HUDEP-2 (cell line): ENCODE measurements at regions not wholly inside any gene's neighbourhood (a gene's known extent, or its start where the extent isn't known, plus 50 kb on each side); places are given as distances from the start of the nearest gene placed in this dataset.

Experiments used
- DNase-seq, 76 experiments: peaks; one replicate each; lab custom pipeline; 2025; ENCODE audit not compliant: unreplicated experiment in 76 of 76; lab: John Stamatoyannopoulos, UW

DNA sequence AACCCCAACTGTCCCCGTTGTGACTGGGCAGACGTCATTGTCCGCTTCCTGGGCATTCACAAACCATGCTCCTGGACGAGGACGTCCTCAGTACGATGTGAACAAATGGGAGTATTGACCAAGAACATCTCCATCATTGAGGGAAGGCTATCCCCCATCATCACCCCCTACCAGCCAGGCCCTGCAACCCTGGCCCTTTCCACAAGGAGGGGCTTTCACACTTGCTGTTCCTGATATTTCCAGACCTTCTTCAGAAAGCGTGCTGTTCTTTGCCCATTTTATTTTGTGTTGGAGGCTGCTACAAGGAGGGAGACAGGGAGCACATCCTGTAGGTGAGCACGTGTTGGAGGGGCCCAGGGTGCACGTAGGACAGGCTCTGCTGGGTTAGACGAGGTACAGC is 277.0 kb upstream of the LRRC3B start:
- DNase-seq: no peak

DNA sequence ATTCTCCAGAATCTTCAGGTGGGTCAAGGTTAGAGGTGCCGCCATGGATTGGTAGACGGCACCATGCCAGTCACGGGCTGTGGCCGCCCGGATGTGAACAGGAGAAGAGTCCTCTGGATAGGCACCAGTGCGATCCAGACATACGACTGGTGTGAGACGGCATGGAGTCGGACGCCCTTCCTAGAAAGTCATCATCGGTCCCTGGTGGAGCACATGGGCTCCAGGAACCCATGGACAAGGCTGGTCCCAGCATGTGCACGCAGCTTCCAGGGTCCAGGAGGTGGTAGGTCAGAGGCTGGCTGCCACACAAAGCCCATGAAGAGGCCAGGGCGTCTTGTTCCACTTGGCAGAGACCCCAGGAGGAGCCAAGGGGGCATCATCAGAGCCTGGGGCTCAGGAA is 276.1 kb upstream of the LRRC3B start:
- no peak for DNase-seq

DNA sequence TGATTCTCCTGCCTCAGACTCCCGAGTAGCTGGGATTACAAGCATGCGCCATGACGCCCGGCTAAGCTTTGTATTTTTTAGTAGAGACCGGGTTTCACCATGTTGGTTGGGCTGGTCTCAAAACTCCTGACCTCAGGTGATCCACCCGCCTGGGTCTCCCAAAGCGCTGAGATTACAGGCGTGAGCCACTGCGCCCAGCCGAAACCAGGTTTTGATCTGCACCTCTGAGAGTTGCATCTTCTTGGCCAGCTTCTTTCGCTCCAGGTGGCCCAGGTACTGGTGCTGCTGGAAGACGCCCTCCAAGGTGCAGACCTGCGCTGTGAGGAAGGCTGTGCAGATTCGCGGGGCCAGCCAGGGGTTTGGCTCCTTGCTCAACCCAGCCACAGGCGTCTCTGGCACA is 275.4 kb upstream of the LRRC3B start:
- DNase-seq: no peak

DNA sequence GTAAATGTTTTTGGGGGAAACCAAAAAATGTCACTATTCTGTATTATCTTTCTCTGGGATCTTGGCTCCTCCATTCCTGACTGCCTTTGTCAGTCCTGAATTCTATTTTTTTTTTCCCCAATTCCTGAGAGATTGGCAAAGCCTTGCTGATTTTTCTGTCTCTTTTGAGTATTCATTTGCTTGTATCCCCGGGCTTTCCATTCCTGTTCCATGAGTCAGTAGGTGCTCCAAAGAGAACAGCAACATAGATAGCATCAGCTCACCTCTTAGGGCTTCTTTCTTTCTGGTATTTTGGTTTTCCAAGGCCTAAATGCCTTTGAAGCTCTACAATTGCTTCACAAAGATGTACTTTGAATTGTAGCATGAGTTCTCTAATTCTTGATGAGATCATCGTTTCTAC is 271.7 kb upstream of the LRRC3B start:
- no peak for DNase-seq

DNA sequence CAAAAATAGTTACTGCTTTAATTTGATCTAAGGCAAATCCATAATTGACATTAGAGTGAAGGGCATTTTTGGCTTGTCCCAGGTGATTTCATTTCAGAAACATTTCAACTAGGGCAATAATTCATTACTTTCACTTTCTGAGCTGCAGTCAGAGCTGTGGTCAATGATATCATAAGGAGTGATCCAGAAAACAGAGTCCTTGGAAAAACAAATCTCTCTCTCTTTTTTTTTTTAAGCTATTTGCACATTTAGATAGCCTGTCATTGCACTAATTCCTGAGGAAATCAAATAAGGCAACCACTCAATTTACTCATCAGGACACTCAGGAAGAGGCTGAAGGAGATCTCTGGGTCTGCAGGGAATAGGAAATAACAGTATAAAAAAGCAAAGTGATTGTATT is 269.5 kb upstream of the LRRC3B start:
- DNase-seq: no peak

DNA sequence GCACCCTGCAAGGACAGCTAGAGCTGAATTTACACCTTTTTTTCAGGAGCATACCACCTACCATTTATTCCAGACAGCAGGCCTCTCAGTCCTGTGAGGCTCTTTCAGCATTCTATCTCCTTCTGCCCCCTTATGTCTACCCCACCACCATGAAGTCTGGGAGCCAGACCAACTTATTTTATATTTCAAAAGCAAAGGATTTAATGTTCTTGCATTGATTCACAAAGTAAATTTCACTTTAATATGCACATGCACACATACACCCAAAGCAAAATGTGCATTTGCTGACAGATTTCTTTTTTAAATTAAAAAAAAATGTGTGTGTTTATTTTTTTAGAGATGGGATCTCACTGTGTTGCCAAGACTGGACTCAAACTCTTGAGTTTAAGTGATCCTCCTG is 264.2 kb upstream of the LRRC3B start:
- no peak for DNase-seq

DNA sequence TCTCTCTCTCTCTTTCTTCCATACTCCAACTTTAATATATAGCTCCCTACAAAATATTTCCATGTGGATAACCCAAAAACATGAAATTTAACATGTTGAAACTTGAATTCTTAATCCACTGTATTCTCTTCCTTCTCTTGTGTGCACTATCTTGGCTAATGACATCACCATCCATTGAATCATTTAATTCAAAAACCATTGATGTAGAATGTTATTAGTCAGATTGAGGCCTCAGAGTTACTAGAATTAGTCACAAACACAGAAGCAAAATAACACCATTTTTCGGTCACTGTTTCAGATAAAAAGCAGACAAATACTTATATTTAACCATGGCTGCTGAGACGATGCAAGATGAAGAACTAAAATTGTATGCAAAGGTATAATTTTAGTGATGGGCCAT is 256.9 kb upstream of the LRRC3B start:
- DNase-seq: no peak

DNA sequence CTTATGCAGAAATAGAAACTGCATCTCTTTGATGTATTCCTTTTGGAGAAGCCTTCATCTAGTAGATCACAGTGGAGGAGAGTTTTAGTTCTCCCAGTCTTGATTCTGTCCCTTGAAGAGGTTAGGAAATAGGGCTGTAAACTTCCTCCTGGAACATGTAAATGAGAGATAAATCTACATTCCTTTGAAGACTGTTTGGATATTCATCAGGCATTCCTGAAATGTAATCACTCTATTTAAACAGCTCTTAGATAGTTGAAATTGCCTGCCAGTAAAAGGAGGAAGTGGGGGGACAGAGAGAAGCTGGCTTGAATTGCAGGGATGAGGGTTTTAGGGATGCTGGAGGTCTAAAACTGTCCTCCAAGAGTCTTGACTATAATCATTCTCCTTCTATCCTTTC is 254.3 kb upstream of the LRRC3B start:
- DNase-seq: no peak

DNA sequence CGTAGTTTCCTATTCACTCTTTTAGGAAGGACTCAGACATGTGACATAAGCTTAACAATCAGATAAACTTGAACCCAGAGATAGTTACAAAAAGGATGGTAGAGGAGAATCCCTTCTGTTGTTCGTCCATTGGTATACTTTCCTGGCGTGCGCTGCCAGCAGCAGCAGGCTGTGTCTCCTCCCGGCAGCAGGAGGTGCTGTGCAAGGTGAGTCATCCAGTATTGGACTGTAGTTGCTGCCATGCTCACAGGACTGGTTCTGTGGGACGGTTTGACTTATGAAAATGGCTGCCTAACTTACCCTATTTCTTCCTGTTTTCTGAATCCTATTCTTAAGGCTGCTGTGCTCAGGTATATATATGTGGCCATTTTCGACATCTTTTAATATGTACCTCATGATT is 253.4 kb upstream of the LRRC3B start:
- DNase-seq: no peak

DNA sequence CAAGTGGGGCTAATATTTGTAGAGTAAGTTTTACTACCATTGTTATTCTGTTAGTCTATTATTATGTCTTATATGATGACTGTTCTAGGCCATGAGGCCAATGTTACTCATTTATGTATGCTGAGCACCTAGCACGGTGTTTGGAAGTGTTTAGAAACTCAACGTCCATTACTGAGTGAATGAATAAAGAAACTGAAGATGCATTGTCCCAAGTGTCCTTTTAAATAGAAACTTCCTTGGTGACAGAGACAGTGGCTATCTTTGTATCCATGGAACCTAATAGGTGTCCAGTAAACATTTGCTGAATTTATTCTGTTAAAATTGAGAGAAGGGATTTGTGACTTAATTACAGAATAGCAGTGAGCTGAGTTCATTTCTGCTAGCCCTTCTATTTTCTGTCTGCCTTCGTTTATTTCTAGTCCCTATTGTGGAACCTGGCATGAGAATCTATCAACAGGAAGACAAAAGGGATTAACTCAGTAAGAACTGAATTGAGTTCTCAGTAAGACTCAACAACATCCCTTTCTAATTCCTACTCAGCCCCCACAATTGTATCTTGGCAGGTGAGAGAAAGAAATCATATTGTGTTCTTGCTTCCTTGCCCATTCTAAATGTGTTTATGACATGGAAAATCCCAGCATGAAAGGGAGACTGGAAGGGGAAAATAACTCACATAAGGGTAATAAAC is 246.6 kb upstream of the LRRC3B start:
- DNase-seq: no peak

DNA sequence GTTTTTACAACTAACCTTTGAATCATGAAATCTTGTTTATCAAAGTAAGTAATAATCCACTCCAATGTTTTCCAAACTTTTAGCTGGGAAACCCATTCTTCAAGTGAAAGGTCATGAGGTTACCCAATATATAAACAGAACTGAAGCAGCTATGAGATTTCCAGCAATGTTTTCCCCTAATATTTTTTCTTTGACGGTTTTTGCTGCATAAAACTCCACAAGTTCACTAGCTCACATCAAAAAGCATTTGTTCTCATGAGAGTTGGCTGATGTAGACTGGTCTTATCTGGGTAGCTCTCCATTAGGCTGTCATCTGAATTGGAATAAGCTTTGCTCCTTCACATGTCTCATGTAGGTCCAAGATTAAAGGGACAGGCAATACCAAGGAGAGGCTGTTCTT is 241.2 kb upstream of the LRRC3B start:
- no peak for DNase-seq

DNA sequence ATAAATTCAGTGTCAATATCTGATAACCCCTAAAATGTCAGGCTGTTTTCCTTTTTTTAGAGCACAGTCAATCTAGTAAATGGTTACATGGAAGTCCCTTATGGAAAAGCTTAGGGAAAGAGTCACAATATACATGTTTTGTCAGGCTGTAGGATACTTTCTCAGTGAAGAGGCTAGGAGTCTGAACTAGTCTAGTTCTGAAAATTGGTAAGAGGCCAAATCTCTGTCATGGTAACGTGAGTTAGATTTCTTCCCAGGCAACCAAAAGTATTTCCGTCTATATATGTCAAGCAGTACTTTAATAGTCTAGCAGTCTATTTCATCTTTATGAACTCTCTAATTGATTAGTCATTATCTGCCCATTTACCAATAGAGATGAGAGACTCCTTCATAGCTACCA is 215.9 kb upstream of the LRRC3B start:
- DNase-seq: no peak

DNA sequence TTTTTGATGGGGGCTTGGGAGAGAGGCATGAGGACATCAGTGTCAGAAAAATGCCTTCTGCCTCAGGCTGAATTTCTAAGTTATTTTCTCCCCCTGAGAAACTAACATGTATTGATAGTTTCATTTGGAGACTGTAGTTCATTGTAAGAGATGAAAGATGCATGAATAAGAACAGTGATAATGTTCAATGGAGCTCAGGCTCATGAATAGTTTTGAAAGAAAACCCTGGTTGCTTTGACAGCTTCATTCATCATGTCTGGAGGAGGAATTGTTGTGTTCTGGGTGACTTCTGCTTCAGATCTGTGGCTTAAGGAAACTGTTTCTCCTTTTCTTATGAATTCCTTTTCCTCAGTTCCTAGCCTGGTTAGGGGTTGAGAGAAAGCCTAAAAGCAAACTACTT is 204.0 kb upstream of the LRRC3B start:
- DNase-seq: no peak

DNA sequence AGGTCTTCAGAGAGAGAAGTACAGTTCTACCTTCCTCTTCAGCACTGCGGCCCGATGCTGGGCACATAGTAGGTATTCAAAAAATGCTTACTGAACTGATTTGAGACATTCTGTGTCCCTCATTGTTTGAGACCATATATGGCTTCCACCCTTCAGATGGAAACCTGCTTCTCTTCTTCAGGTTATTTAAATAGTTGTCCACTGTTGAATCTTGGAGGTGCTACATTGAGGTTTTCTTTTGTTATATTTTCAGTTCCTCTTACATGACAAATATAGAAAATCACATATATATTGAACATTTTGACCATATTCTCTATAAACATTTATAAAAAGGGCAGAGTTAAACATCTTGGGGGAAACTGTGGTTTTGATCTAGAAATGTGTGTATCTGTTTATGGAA is 200.2 kb upstream of the LRRC3B start:
- no peak for DNase-seq

DNA sequence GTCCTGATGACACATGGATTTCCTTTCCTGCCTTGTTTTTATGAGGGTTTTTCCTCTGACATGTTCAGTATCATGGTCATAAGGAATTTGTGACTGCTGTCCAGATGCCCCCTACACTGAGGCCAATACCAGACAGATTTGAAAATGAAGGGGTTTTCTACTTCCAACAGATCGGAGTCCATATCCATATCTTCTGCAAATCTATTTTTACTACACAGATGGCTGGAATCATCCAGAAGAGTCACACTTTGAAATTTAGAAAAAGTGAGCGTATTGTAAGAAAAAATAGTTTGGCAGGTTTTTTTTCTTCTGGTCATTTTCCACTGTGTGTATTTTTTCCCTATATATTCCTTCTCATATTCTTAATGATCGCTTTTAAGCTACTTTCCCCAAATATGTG is 197.5 kb upstream of the LRRC3B start:
- DNase-seq: no peak

DNA sequence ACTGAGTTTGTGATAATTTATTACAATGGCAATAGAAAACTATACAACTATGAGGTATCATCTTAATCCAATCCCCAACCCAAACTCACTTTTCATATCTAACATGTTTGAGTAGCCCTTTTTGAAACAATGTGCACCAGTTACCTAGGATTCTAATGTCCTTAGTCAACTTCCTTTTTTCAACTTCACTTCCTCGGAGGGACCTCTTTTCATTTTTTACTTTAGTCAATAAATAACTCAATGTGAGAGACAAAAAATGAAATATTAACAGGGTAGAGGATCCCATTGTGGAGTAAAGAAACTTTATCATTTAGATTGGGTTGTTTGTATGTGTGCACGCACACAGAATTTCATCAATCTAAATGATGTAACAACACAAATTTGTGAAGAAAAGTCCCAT is 193.6 kb upstream of the LRRC3B start:
- no peak for DNase-seq

DNA sequence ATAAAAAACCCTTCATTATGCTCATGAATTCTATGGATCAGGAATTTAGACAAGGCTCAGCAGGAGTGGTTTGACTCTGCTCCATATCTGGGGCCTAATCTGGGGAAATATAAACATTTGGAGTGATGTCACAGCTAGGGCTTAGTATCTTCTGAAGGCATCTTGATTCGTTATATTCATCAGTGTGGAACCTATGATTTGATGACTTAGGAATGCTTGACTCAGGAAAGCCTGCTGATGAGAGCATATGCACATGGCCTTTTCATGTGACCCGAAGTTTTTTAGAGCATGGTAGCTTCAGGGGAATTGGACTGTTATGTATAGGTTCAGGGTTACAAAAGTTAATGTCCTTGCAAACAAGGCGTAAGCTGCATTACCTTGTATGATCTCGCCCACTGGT is 184.9 kb upstream of the LRRC3B start:
- no peak for DNase-seq

DNA sequence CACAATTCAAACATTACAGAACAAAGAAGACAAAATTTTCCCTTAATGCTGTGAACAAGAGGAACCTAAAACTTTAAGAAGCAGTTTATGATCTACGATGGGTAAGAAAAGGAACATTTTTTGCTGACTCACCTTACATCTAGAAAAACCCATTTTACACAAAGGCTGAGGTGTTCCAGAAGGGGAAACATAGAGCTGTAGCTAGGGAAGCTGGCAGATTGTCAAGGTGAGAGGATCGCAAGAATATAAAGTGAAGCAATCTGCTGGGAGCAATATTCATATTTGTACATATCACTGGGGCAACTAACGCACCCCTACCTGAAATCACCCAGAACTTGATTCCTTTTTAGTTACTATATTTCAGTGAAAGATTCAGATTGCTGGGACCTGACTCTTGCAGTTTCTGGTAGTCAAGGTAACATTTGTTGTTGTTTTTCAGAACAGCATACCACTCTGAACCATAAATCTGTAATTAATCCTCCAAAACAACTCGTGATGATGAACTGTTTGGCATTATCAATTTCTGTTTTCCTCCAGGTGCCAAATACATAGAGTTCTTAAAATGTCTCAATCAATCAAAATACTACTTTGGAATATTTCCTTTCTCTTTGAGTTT is 184.1 kb upstream of the LRRC3B start:
- DNase-seq: no peak

DNA sequence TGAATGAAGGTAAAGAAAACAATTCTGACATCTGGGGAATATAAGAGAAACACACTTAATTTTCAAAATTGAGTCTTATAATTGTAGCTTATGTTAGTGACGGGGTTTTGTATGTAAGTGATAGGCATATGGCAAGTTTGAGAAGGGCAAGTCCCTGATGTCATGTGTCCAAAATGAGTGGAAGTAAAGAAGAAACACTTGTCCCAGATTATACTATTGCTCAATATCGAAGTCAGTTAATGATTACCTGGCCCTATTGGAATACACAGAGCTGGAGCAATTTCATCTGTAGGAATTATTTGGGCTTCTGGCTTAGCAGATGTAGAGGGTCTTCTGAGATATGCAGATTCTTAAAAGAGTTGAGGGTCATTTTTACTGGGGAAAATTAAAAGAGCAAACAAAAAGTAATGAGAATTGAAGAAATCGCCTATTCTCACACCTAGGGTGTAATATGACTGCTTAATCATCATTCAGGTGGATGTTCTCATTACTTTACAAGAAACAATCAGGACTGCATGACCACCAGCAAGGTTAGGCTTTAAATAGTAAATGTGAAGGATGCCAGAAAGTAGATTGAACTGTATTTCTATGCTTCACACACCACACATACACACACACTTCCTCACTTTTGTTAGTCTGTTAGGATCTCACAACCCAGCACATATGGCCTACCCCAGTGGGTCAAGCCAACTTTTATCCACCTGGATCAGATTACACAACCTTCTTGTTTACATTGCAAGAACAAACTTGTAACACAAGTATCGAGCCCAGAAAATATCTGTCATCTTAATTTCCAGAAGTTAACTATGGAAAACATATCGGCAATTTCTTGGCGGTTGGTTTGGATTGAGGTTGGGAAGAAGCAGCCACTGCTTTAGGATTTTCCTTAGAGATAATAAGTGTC is 183.3 kb upstream of the LRRC3B start:
- DNase-seq: no peak

DNA sequence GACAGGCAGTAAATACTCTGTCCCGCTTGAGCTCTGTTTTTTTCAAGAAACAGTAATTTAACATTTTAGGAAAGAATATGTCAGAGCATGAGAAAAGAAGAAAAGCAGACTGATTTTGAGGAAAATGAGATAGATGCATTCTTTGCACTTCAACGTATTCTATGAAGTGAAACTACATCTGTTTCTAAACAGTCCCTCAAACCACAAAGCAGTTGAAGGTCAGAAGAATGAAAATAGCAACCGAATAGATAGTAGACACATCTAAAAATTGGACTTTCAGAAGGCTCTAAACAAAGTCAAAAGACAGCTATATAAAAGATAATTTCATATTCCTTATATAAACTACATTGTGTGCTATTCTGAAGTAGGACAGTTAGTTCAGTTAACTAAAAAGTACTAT is 172.6 kb upstream of the LRRC3B start:
- no peak for DNase-seq

DNA sequence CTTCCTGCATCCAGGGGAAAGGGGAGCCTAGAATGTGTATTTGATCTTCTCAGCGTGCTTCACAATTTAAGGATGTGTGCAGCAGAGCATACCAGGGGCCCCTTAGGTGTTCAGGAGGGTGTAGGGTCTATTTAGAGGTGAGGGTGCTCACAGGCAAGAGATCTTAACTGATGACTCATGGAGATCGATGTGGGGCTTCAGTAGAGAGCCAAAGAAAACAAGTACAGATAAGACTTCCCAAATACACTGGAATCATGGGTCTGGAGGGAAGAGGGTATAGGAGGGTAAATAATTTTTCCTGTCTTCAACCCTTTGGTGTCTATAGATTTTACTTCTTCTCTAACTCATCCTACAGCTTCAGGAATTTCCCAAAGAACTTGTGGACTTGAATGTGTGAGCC is 170.2 kb upstream of the LRRC3B start:
- DNase-seq: no peak

DNA sequence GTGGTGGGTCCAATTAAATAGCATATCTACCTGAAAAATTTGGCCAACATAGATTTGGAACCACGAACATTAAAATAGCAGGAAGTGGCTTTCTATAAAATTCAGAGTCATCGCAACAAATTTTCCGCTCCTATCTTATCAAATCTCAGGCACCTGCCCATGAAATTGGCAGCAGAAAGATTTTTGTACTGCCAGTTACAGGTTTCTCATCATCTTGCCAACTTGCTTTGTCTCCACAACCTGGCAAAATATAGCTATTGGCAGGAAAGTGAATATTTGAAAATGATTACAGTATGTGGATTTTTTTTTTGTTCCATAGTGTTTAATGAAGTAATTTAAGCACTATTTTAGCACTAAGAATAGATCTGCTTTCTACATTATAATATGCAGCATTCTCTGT is 161.6 kb upstream of the LRRC3B start:
- DNase-seq: no peak
